GM19397 (cell line): ENCODE measurements at regions not wholly inside any gene's neighbourhood (a gene's known extent, or its start where the extent isn't known, plus 50 kb on each side); places are given as distances from the start of the nearest gene placed in this dataset.

ENCODE experiments used
- ATAC-seq: cut with Tn5 transposase; IDR thresholded peaks from one replicate; pipeline ENCODE4 v1.9.1; 2021; ENCODE audit warnings: mild to moderate bottlenecking, moderate library complexity; ENCODE audit not compliant: unreplicated experiment

- no peak for ATAC-seq
Measured at GRCh38 chr9:107064378-107064777, 201.4 kb downstream of the ZNF462 start.

GRCh38 chr9:107065549-107065948 is 202.6 kb downstream of the ZNF462 start:
- no peak for ATAC-seq

- no peak for ATAC-seq
Measured at GRCh38 chr9:107067739-107068416, 204.9 kb downstream of the ZNF462 start.

- ATAC-seq = no peak
Measured at GRCh38 chr9:107068581-107068980, 205.6 kb downstream of the ZNF462 start.

- ATAC-seq = no peak
Measured at GRCh38 chr9:107070586-107070985, 207.6 kb downstream of the ZNF462 start.

GRCh38 chr9:107078061-107078460 is 205.0 kb upstream of the RAD23B start:
- ATAC-seq = no peak

GRCh38 chr9:107079589-107079988 is 203.5 kb upstream of the RAD23B start:
- ATAC-seq = no peak

- no peak for ATAC-seq
Measured at GRCh38 chr9:107080130-107080529, 202.9 kb upstream of the RAD23B start.

GRCh38 chr9:107086460-107086859 is 196.6 kb upstream of the RAD23B start:
- no peak for ATAC-seq

GRCh38 chr9:107087222-107087621 is 195.9 kb upstream of the RAD23B start:
- ATAC-seq = no peak

GRCh38 chr9:107090218-107090617 is 192.9 kb upstream of the RAD23B start:
- no peak for ATAC-seq

- no peak for ATAC-seq
Measured at GRCh38 chr9:107093365-107094060, 189.6 kb upstream of the RAD23B start.

- no peak for ATAC-seq
Measured at GRCh38 chr9:107094370-107094769, 188.7 kb upstream of the RAD23B start.

- ATAC-seq = no peak
Measured at GRCh38 chr9:107100591-107100990, 182.5 kb upstream of the RAD23B start.

- no peak for ATAC-seq
Measured at GRCh38 chr9:107102011-107102410, 181.1 kb upstream of the RAD23B start.

- no peak for ATAC-seq
Measured at GRCh38 chr9:107103621-107104020, 179.5 kb upstream of the RAD23B start.

GRCh38 chr9:107105784-107106183 is 177.3 kb upstream of the RAD23B start:
- ATAC-seq = no peak

GRCh38 chr9:107106416-107106815 is 176.7 kb upstream of the RAD23B start:
- no peak for ATAC-seq

GRCh38 chr9:107108342-107109130 is 174.5 kb upstream of the RAD23B start:
- no peak for ATAC-seq

- ATAC-seq = no peak
Measured at GRCh38 chr9:107109324-107109723, 173.8 kb upstream of the RAD23B start.

- no peak for ATAC-seq
Measured at GRCh38 chr9:107110153-107110552, 172.9 kb upstream of the RAD23B start.

GRCh38 chr9:107112707-107113243 is 170.3 kb upstream of the RAD23B start:
- ATAC-seq = peak; percentile 71
